ENCODE measurements at regions not wholly inside any gene's neighbourhood (a gene's known extent, or its start where the extent isn't known, plus 50 kb on each side); places are given as distances from the start of the nearest gene placed in this dataset.

DNA sequence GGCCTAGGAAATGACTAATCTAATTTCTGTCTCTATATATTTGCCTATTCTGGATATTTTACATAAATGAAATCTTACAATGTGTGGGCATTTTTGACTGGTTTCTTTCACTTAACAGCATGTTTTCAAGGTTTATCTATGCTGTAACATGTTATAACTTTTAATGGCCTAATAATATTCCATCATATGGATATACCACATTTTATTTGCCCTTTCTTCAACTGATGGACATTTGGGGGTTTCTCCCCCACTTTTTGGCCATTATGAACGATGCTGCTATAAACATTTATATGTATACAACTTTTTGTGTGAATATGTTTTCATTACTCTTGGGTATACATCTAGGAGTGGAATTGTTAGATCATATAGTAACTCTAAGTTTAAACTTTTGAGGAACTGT, 357.3 kb upstream of the ADAMTS9 start:
- H3K4me3 ChIP-seq = no peak overlapping the region
- WGBS (ENCODE audit: insufficient coverage, insufficient replicate concordance, low lambda C conversion rate, missing lambda C conversion rate) = 0% methylated on average over 1 of the region's 1 CpG
- intact Hi-C loops (cut with micrococcal nuclease; ENCODE audit: unreplicated experiment) = no loop called here
- no peak overlapping the region for H3K27ac ChIP-seq (ENCODE audit: control insufficient read depth, insufficient read depth)
- ChIA-PET SMC1A (ENCODE audit: uncharacterized antibody, unreplicated experiment) (no interaction called here), RAD21 (ENCODE audit: unreplicated experiment) (no interaction called here), POLR2A (no interaction called here), CTCF (no interaction called here)
- FAIRE-seq (no peak), ATAC-seq (no peak), DNase-seq (ENCODE audit: low read depth, low spot score) (no peak)
- no peaks in the 10 kb centered on the region for H3K27me3 ChIP-seq (replicated peaks in 1 of 2; ENCODE audit: control insufficient read depth in 2 of 2, insufficient read depth in 2 of 2, low read length in 1 of 2)
- no peaks in the 10 kb centered on the region for H3K36me3 ChIP-seq (ENCODE audit: control insufficient read depth in 2 of 2, insufficient read depth in 2 of 2, low read length in 1 of 2)
- H3K4me2 ChIP-seq (ENCODE audit: control insufficient read depth, insufficient read depth) = no peak overlapping the region
- no peak overlapping the region for H3K9ac ChIP-seq (ENCODE audit: control insufficient read depth, insufficient read depth, low read length)
- TF ChIP-seq CBX5 (IDR thresholded peaks at IDR 0.05; ENCODE audit: low read depth) = no peak
- no peak for TF ChIP-seq IRF4 (IDR thresholded peaks at IDR 0.05; ENCODE audit: low read depth, low read length)
- TF ChIP-seq, protein P1, sequence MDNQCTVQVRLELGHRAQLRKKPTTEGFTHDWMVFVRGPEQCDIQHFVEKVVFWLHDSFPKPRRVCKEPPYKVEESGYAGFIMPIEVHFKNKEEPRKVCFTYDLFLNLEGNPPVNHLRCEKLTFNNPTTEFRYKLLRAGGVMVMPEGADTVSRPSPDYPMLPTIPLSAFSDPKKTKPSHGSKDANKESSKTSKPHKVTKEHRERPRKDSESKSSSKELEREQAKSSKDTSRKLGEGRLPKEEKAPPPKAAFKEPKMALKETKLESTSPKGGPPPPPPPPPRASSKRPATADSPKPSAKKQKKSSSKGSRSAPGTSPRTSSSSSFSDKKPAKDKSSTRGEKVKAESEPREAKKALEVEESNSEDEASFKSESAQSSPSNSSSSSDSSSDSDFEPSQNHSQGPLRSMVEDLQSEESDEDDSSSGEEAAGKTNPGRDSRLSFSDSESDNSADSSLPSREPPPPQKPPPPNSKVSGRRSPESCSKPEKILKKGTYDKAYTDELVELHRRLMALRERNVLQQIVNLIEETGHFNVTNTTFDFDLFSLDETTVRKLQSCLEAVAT (IDR thresholded peaks at IDR 0.05) = no peak
- TF ChIP-seq GATAD2B (conservative IDR thresholded peaks at IDR 0.05; ENCODE audit: low read depth) = no peak
- TF ChIP-seq, protein P2, sequence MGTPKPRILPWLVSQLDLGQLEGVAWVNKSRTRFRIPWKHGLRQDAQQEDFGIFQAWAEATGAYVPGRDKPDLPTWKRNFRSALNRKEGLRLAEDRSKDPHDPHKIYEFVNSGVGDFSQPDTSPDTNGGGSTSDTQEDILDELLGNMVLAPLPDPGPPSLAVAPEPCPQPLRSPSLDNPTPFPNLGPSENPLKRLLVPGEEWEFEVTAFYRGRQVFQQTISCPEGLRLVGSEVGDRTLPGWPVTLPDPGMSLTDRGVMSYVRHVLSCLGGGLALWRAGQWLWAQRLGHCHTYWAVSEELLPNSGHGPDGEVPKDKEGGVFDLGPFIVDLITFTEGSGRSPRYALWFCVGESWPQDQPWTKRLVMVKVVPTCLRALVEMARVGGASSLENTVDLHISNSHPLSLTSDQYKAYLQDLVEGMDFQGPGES (IDR thresholded peaks at IDR 0.05) = no peak
- no peak for TF ChIP-seq HDAC6 (IDR thresholded peaks at IDR 0.05; ENCODE audit: unreplicated experiment)
- TF ChIP-seq ZNF217 (IDR thresholded peaks at IDR 0.05) = no peak
- TF ChIP-seq, protein P3, sequence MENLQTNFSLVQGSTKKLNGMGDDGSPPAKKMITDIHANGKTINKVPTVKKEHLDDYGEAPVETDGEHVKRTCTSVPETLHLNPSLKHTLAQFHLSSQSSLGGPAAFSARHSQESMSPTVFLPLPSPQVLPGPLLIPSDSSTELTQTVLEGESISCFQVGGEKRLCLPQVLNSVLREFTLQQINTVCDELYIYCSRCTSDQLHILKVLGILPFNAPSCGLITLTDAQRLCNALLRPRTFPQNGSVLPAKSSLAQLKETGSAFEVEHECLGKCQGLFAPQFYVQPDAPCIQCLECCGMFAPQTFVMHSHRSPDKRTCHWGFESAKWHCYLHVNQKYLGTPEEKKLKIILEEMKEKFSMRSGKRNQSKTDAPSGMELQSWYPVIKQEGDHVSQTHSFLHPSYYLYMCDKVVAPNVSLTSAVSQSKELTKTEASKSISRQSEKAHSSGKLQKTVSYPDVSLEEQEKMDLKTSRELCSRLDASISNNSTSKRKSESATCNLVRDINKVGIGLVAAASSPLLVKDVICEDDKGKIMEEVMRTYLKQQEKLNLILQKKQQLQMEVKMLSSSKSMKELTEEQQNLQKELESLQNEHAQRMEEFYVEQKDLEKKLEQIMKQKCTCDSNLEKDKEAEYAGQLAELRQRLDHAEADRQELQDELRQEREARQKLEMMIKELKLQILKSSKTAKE (IDR thresholded peaks at IDR 0.05; ENCODE audit: low read depth, poor library complexity, severe bottlenecking) = no peak
- TF ChIP-seq, protein P4, sequence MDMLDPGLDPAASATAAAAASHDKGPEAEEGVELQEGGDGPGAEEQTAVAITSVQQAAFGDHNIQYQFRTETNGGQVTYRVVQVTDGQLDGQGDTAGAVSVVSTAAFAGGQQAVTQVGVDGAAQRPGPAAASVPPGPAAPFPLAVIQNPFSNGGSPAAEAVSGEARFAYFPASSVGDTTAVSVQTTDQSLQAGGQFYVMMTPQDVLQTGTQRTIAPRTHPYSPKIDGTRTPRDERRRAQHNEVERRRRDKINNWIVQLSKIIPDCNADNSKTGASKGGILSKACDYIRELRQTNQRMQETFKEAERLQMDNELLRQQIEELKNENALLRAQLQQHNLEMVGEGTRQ (IDR thresholded peaks at IDR 0.05; ENCODE audit: borderline replicate concordance, low read depth, low read length) = no peak
- TF ChIP-seq, protein P5, sequence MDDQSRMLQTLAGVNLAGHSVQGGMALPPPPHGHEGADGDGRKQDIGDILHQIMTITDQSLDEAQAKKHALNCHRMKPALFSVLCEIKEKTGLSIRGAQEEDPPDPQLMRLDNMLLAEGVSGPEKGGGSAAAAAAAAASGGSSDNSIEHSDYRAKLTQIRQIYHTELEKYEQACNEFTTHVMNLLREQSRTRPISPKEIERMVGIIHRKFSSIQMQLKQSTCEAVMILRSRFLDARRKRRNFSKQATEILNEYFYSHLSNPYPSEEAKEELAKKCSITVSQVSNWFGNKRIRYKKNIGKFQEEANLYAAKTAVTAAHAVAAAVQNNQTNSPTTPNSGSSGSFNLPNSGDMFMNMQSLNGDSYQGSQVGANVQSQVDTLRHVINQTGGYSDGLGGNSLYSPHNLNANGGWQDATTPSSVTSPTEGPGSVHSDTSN (IDR thresholded peaks at IDR 0.05; ENCODE audit: insufficient replicate concordance, low read depth, low read length) = no peak
- TF ChIP-seq POLR2AphosphoS5 (IDR thresholded peaks at IDR 0.05; ENCODE audit: low read length) = no peak
- in situ Hi-C loops (cut with MboI) = no loop called here
- no peaks in the 10 kb centered on the region for H3K4me1 ChIP-seq (ENCODE audit: control insufficient read depth, insufficient read depth, low read length)
- no peak overlapping the region for H2AFZ ChIP-seq (ENCODE audit: control insufficient read depth, low read depth, low read length)
- H3K9me3 ChIP-seq (replicated peaks; ENCODE audit: control insufficient read depth, insufficient read depth, low read length) = no peaks in the 10 kb centered on the region
- H3K79me2 ChIP-seq (ENCODE audit: control insufficient read depth, insufficient read depth, low read length) = no peaks in the 10 kb centered on the region
- no TSS peak for BruUV-seq (replicated peaks)
- no peaks in the 10 kb centered on the region for H4K20me1 ChIP-seq (ENCODE audit: control insufficient read depth, insufficient read depth)

All from GM12878 (cell line).